ENCODE measurements at regions not wholly inside any gene's neighbourhood (a gene's known extent, or its start where the extent isn't known, plus 50 kb on each side); places are given as distances from the start of the nearest gene placed in this dataset.
A peak's percentile ranks its signal among the peaks of the same experiment; 100 is the strongest.

GRCh38 chr2:380772-381171, 92.9 kb upstream of the ALKAL2 start:
- no peak for DNase-seq (ENCODE audit: low spot score)
- H3K4me3 Mint-ChIP-seq = no peak overlapping the region
- peaks cover 0 to 3% of the 10 kb centered on the region in 2 donors for H3K4me1 Mint-ChIP-seq (ENCODE audit: low read depth in 2 of 2)
- peaks cover 17% of the 10 kb centered on the region for H3K36me3 Mint-ChIP-seq
- no peak for ATAC-seq
- H3K27ac Mint-ChIP-seq = no peak overlapping the region
- H3K27me3 Mint-ChIP-seq = peaks cover 18 to 28% of the 10 kb centered on the region in 2 donors
- H3K9me3 Mint-ChIP-seq = peaks cover 11% of the 10 kb centered on the region

DNA sequence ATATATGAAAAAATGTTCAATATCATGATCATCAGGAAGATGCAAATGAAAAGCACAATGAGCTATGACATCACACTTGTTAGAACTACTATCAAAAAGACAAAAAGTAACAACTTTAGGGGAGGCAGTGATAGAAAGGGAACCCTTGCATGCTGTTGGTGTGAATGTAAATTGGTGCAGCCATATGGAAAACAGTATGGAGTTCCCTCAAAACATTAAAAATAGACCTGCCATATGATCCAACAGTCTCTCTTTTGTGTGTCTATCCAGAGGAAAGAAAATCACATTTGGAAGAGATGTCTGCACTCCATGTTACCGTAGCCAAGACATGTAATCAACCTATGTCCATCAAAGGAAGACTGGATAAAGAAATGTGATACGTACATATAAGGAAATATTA, 92.3 kb upstream of the ALKAL2 start:
- peaks cover 17% of the 10 kb centered on the region for H3K36me3 Mint-ChIP-seq
- peaks cover 18 to 28% of the 10 kb centered on the region in 2 donors for H3K27me3 Mint-ChIP-seq
- ATAC-seq (no peak), DNase-seq (ENCODE audit: low spot score) (no peak)
- H3K4me1 Mint-ChIP-seq (ENCODE audit: low read depth in 2 of 2) = peaks cover 0 to 3% of the 10 kb centered on the region in 2 donors
- H3K27ac Mint-ChIP-seq = no peak overlapping the region
- H3K4me3 Mint-ChIP-seq = no peak overlapping the region
- H3K9me3 Mint-ChIP-seq = peaks cover 11% of the 10 kb centered on the region

DNA sequence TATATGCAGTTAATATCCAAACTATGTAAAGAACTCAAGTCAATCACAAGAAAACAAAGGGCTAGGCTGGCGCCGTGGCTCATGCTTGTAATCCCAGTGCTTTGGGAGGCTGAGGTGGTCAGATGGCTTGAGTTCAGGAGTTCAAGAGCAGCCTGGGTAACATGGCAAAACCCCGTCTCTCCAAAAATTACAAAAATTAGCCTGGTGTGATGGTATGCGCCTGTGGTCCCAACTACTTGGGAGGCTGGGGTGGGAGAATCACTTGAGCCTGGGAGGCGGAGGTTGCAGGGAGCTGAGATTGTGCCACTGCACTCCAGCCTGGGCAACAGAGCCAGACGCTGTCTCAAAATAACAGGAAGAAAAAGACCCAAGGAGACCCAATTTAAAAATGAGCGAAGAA, 91.9 kb upstream of the ALKAL2 start:
- ATAC-seq (no peak), DNase-seq (ENCODE audit: low spot score) (no peak)
- Mint-ChIP-seq H3K27ac (no peak overlapping the region), H3K4me1 (ENCODE audit: low read depth in 2 of 2) (peaks cover 0 to 3% of the 10 kb centered on the region in 2 donors), H3K36me3 (peaks cover 17% of the 10 kb centered on the region), H3K27me3 (peaks cover 20 to 33% of the 10 kb centered on the region in 2 donors), H3K4me3 (no peak overlapping the region), H3K9me3 (peaks cover 11% of the 10 kb centered on the region)

- no peak overlapping the region for H3K27ac Mint-ChIP-seq
- peaks cover 22 to 35% of the 10 kb centered on the region in 2 donors for H3K27me3 Mint-ChIP-seq
- peaks cover 17% of the 10 kb centered on the region for H3K36me3 Mint-ChIP-seq
- H3K9me3 Mint-ChIP-seq = peaks cover 11% of the 10 kb centered on the region
- DNase-seq (ENCODE audit: low spot score) (no peak), ATAC-seq (no peak)
- H3K4me3 Mint-ChIP-seq = no peak overlapping the region
- peaks cover 0 to 3% of the 10 kb centered on the region in 2 donors for H3K4me1 Mint-ChIP-seq (ENCODE audit: low read depth in 2 of 2)
These were observed 90.5 kb upstream of the ALKAL2 start for GRCh38 chr2:378364-378763.

DNA sequence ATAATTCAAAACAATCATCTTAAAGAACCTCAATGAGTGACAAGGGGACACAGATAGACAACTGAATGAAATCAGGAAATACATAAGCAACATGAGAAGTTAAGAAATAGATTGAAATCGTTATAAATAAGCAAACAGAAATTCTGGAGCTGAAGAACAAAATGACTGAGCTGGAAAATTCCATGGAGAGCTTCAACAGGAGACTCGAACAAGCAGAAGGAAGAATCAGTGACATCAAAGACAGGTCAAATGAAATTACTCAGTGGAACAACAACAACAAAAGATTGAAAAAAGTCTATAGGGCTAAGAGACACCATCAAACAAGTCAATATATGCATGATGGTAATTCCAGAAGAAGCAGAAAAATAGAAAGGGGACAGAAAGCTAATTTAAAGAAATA, 89.5 kb upstream of the ALKAL2 start:
- Mint-ChIP-seq H3K27ac (no peak overlapping the region), H3K9me3 (peaks cover 11% of the 10 kb centered on the region)

GRCh38 chr2:375956-376307, 88.0 kb upstream of the ALKAL2 start:
- H3K36me3 Mint-ChIP-seq = peaks cover 22% of the 10 kb centered on the region
- H3K27ac Mint-ChIP-seq = no peak overlapping the region
- DNase-seq (ENCODE audit: low spot score) (no peak), ATAC-seq (no peak)
- peaks cover 11% of the 10 kb centered on the region for H3K9me3 Mint-ChIP-seq
- peaks cover 22 to 35% of the 10 kb centered on the region in 2 donors for H3K27me3 Mint-ChIP-seq
- H3K4me1 Mint-ChIP-seq (ENCODE audit: low read depth in 2 of 2) = peaks cover 0 to 3% of the 10 kb centered on the region in 2 donors
- H3K4me3 Mint-ChIP-seq = no peak overlapping the region

More for the DNA sequence above, 89.5 kb upstream of the ALKAL2 start:
- Mint-ChIP-seq H3K27me3 (peaks cover 22 to 35% of the 10 kb centered on the region in 2 donors), H3K36me3 (peaks cover 17% of the 10 kb centered on the region), H3K4me3 (no peak overlapping the region), H3K4me1 (ENCODE audit: low read depth in 2 of 2) (peaks cover 0 to 3% of the 10 kb centered on the region in 2 donors)
- DNase-seq (ENCODE audit: low spot score) = no peak
- no peak for ATAC-seq

DNA sequence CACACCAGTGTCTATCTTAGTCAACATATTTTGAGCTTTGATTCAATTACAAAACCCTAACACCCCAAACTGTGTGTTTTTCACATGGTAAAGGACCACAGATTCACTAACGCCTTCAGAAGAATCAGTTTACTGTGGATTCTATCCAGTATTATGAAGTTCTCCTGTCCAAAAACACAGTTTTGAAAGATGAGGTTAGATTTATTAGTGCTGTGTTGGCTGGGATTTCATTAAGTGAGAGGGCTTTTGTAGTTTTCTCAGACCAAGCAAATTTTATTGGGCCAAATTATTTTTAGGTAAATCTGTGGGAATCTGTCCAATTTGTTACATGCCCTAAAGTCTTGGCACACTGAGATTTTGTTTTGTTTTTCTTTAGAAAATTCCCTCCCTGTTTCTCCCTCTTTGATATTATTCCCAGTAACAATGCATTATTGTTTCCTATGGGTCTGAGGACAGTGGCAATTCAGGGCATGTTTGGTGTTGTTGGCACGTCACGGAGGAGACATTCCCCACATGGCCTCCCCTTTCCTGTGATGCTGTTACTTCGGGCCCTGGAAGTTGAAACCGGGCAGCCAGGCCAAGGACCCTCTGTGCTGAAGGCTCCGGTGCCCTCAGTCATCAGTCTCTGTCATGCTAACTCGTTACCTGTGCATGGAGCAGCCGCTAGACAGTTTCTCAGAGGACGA, 87.5 kb upstream of the ALKAL2 start:
- Mint-ChIP-seq H3K4me1 (ENCODE audit: low read depth in 2 of 2) (peaks cover 0 to 3% of the 10 kb centered on the region in 2 donors), H3K36me3 (peaks cover 22% of the 10 kb centered on the region), H3K4me3 (no peak overlapping the region), H3K9me3 (peaks cover 11% of the 10 kb centered on the region), H3K27me3 (peaks cover 22 to 35% of the 10 kb centered on the region in 2 donors), H3K27ac (no peak overlapping the region)
- no peak for ATAC-seq
- DNase-seq (ENCODE audit: low spot score) = no peak

GRCh38 chr2:368386-368785, 80.5 kb upstream of the ALKAL2 start:
- H3K4me1 Mint-ChIP-seq (ENCODE audit: low read depth in 2 of 2) = peaks cover 12 to 17% of the 10 kb centered on the region in 2 donors
- H3K27ac Mint-ChIP-seq = peak overlapping the region in 1 of 2 donors; percentile 19

GRCh38 chr2:367246-367645, 79.4 kb upstream of the ALKAL2 start:
- peaks cover 12 to 17% of the 10 kb centered on the region in 2 donors for H3K4me1 Mint-ChIP-seq (ENCODE audit: low read depth in 2 of 2)
- peaks cover 5 to 10% of the 10 kb centered on the region in 2 donors for H3K27me3 Mint-ChIP-seq
- H3K36me3 Mint-ChIP-seq = peaks cover 5% of the 10 kb centered on the region
- ATAC-seq (no peak), DNase-seq (ENCODE audit: low spot score) (no peak)
- no peak overlapping the region for H3K4me3 Mint-ChIP-seq
- no peaks in the 10 kb centered on the region for H3K9me3 Mint-ChIP-seq
- no peak overlapping the region for H3K27ac Mint-ChIP-seq

More at GRCh38 chr2:368386-368785, 80.5 kb upstream of the ALKAL2 start:
- Mint-ChIP-seq H3K36me3 (peaks cover 5% of the 10 kb centered on the region), H3K4me3 (peak overlapping the region; percentile 16), H3K27me3 (peaks cover 5 to 9% of the 10 kb centered on the region in 2 donors), H3K9me3 (no peaks in the 10 kb centered on the region)
- DNase-seq (ENCODE audit: low spot score) = no peak
- no peak for ATAC-seq

DNA sequence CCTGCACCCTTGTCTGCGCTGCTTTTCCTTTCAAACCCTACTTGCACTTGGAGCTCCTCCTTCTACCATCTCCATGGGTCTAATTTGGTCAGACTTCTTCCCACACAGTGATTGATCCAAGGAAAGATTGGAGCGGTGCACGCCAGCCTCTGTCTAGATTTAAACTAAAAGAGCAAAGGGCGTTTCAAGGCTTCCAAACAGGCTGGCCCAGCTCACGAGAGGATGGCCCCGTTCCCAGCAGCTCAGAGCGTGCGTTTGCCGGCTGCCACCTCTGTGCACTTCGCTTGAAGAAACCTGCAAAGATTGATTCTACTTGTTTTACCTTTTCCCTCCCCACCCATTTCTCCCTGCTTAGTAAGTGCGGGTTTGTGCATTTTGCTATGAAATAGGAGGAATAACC, 78.8 kb upstream of the ALKAL2 start:
- H3K27me3 Mint-ChIP-seq = peaks cover 5 to 10% of the 10 kb centered on the region in 2 donors
- H3K4me1 Mint-ChIP-seq (ENCODE audit: low read depth in 2 of 2) = peaks cover 12 to 17% of the 10 kb centered on the region in 2 donors
- no peak overlapping the region for H3K4me3 Mint-ChIP-seq
- ATAC-seq (no peak), DNase-seq (ENCODE audit: low spot score) (no peak)
- no peak overlapping the region for H3K27ac Mint-ChIP-seq
- H3K9me3 Mint-ChIP-seq = no peaks in the 10 kb centered on the region
- peaks cover 5% of the 10 kb centered on the region for H3K36me3 Mint-ChIP-seq

GRCh38 chr2:365367-366275, 77.7 kb upstream of the ALKAL2 start:
- DNase-seq (ENCODE audit: low spot score) (no peak), ATAC-seq (no peak)
- Mint-ChIP-seq H3K36me3 (no peaks in the 10 kb centered on the region), H3K27me3 (peaks cover 5 to 10% of the 10 kb centered on the region in 2 donors), H3K27ac (no peak overlapping the region), H3K4me1 (ENCODE audit: low read depth in 2 of 2) (peaks cover 13 to 18% of the 10 kb centered on the region in 2 donors), H3K4me3 (no peak overlapping the region), H3K9me3 (no peaks in the 10 kb centered on the region)

- Mint-ChIP-seq H3K27me3 (peaks cover 8 to 10% of the 10 kb centered on the region in 2 donors), H3K4me1 (ENCODE audit: low read depth in 2 of 2) (peaks cover 14 to 19% of the 10 kb centered on the region in 2 donors), H3K4me3 (no peak overlapping the region), H3K27ac (no peak overlapping the region), H3K9me3 (no peaks in the 10 kb centered on the region), H3K36me3 (no peaks in the 10 kb centered on the region)
- no peak for ATAC-seq
- DNase-seq (ENCODE audit: low spot score) = no peak
These were observed 76.1 kb upstream of the ALKAL2 start for GRCh38 chr2:363824-364470.

GRCh38 chr2:362924-363323, 75.0 kb upstream of the ALKAL2 start:
- DNase-seq (ENCODE audit: low spot score) (no peak), ATAC-seq (no peak)
- Mint-ChIP-seq H3K27me3 (peaks cover 8 to 10% of the 10 kb centered on the region in 2 donors), H3K4me3 (no peak overlapping the region), H3K4me1 (ENCODE audit: low read depth in 2 of 2) (peaks cover 7 to 12% of the 10 kb centered on the region in 2 donors), H3K9me3 (no peaks in the 10 kb centered on the region), H3K36me3 (no peaks in the 10 kb centered on the region), H3K27ac (no peak overlapping the region)

Data from natural killer cell treated with Interleukin-12 subunit alpha and Interleukin-12 subunit beta and Interleukin-15 and Interleukin-18, amount 100 ng/mL, for 72 hours (primary cell).